ENCODE measurements at regions not wholly inside any gene's neighbourhood (a gene's known extent, or its start where the extent isn't known, plus 50 kb on each side); places are given as distances from the start of the nearest gene placed in this dataset.
A peak's percentile ranks its signal among the peaks of the same experiment; 100 is the strongest.

DNA sequence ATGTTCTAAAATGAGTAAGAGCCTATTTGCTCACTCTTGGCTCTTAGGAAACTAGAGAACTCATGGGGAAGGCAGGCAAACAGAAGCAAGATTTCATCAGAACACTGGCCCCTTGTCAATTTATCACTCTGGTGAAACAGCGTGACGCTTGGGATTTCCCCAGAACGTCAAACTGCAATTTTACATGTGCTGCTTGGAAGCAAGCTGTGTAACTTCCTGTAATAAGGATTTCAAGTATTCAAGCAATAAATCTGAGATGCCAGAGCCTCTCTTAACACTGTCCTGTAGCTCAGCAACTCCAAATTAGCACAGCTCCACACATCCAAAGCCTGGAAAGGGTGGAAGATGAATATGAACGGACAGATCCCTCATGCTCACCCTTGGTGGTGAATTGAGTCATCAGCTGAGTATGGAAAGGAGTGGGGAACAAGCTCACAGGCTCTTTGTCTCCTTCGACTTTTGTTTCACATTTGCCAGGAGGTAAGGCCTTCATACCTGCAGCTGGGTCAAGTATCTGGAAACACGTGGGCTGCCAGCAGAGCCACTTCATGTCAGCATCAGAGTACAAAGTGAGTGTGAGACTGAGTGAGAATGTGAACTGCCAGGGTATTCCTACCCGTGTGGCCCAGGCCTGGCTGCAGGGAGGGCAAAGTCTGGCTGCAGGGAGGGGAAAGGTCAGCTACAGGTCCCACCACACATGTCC lies 140.4 kb upstream of the NAMPT start:
- Histone ChIP-seq H4K20me1 (ENCODE audit: control insufficient read depth, insufficient read depth, low read length, poor library complexity, severe bottlenecking) (no peaks in the 10 kb centered on the region), H3K4me1 (ENCODE audit: control insufficient read depth in 2 of 2, insufficient read depth in 2 of 2, low read length in 2 of 2) (peaks cover 13 to 14% of the 10 kb centered on the region in 2 donors), H3K36me3 (replicated peaks in 1 of 2; ENCODE audit: control extremely low read depth in 1 of 2, control insufficient read depth in 1 of 2, extremely low read depth in 1 of 2, insufficient read depth in 2 of 2, low read length in 1 of 2) (no peaks in the 10 kb centered on the region), H3K79me2 (ENCODE audit: control insufficient read depth, insufficient read depth, low read length) (no peaks in the 10 kb centered on the region), H3K9ac (ENCODE audit: low read length) (peak overlapping the region; percentile 22), H2AFZ (ENCODE audit: insufficient read depth, low read depth, low read length, poor library complexity, severe bottlenecking) (peak overlapping the region; percentile 63), H3K9me3 (ENCODE audit: control extremely low read depth in 1 of 3, control insufficient read depth in 2 of 3, insufficient read depth in 1 of 3, low read length in 2 of 3) (no peaks in the 10 kb centered on the region), H3K27me3 (replicated peaks in 1 of 4; ENCODE audit: control extremely low read depth in 1 of 4, control insufficient read depth in 3 of 4, insufficient read depth in 4 of 4, low read length in 3 of 4) (no peaks in the 10 kb centered on the region), H3K27ac (ENCODE audit: low read length in 2 of 2) (peak overlapping the region in 1 of 2 donors; percentile 29), H3K4me2 (replicated peaks; ENCODE audit: low read depth, low read length, poor library complexity, severe bottlenecking) (peak overlapping the region; percentile 51), H3K4me3 (ENCODE audit: control extremely low read depth in 1 of 5, extremely low read depth in 1 of 5, insufficient read depth in 1 of 5, low read depth in 2 of 5, low read length in 4 of 5) (peak overlapping the region in 2 of 5 experiments; percentile 5 to 34)
- Mint-ChIP-seq H3K27ac (peak overlapping the region; percentile 39), H3K4me3 (peak overlapping the region; percentile 57), H3K9me3 (ENCODE audit: insufficient read depth) (no peaks in the 10 kb centered on the region), H3K27me3 (no peaks in the 10 kb centered on the region), H3K4me1 (peaks cover 14% of the 10 kb centered on the region)
- 41% methylated on average over 4 of the region's 7 CpGs for WGBS (ENCODE audit: insufficient coverage)
- CTCF ChIA-PET, result interaction anchor here (0.5 to 1.3 kb wide), 2 partner anchors 37 to 260 kb away, joined by 4 to 5 read pairs; no protein-coding TSS in a partner anchor
- peak; percentile 81 for ATAC-seq (ENCODE audit: low read depth)
- intact Hi-C loops (cut with micrococcal nuclease), result no loop called here
- TF ChIP-seq EZH2 (IDR thresholded peaks at IDR 0.05; ENCODE audit: borderline replicate concordance, insufficient read depth, low read depth, low read length, poor library complexity, severe bottlenecking), result no peak
- TF ChIP-seq, protein P1, sequence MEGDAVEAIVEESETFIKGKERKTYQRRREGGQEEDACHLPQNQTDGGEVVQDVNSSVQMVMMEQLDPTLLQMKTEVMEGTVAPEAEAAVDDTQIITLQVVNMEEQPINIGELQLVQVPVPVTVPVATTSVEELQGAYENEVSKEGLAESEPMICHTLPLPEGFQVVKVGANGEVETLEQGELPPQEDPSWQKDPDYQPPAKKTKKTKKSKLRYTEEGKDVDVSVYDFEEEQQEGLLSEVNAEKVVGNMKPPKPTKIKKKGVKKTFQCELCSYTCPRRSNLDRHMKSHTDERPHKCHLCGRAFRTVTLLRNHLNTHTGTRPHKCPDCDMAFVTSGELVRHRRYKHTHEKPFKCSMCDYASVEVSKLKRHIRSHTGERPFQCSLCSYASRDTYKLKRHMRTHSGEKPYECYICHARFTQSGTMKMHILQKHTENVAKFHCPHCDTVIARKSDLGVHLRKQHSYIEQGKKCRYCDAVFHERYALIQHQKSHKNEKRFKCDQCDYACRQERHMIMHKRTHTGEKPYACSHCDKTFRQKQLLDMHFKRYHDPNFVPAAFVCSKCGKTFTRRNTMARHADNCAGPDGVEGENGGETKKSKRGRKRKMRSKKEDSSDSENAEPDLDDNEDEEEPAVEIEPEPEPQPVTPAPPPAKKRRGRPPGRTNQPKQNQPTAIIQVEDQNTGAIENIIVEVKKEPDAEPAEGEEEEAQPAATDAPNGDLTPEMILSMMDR (IDR thresholded peaks at IDR 0.05), result no peak
- peak; percentile 79 for DNase-seq
- POLR2A ChIA-PET, result no interaction called here

DNA sequence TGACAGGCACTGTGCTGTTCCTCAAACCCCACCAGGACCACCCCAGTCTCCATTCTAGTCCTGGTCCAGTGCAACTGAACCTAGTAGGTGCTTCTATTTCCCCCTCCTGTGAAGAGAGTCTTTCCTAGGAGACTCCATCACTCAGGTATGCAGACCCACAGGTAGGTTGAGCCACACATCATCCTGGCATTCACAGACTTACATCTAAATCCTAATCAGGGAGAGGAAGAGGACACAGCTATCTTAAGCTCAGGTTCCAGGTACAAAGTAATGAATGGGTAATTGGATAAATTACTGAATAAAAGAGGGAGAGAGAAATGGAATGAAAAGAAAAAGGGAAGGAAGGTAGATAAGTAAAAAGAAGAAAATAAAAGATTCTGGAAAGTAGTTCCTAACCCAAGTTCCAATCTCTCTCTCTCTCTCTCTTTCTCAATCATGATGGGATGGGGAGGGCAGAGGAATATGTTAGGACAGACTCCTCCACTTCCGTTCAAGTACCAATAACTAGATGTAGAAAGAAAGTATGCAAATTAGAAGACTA lies 139.8 kb upstream of the NAMPT start:
- no peak overlapping the region for H3K27ac ChIP-seq (ENCODE audit: low read length in 2 of 2)
- peak overlapping the region; percentile 39 for H3K27ac Mint-ChIP-seq
- H3K4me2 ChIP-seq (replicated peaks; ENCODE audit: low read depth, low read length, poor library complexity, severe bottlenecking), result peak overlapping the region; percentile 51
- H3K9ac ChIP-seq (ENCODE audit: low read length), result peak overlapping the region; percentile 22
- CTCF ChIA-PET, result interaction anchor here (1.3 kb wide), 1 partner anchor 38 kb away, joined by 5 read pairs; no protein-coding TSS in a partner anchor
- peak overlapping the region in 1 of 5 experiments; percentile 5 for H3K4me3 ChIP-seq (ENCODE audit: control extremely low read depth in 1 of 5, extremely low read depth in 1 of 5, insufficient read depth in 1 of 5, low read depth in 2 of 5, low read length in 4 of 5)
- peaks cover 4% of the 10 kb centered on the region for H3K27me3 Mint-ChIP-seq
- no CpG with 5 or more reads among the region's 1 CpG for WGBS (ENCODE audit: insufficient coverage)
- no peaks in the 10 kb centered on the region for H3K79me2 ChIP-seq (ENCODE audit: control insufficient read depth, insufficient read depth, low read length)
- no peaks in the 10 kb centered on the region for H3K9me3 Mint-ChIP-seq (ENCODE audit: insufficient read depth)
- H3K4me3 Mint-ChIP-seq, result peak overlapping the region; percentile 57
- H3K36me3 ChIP-seq (replicated peaks in 1 of 2; ENCODE audit: control extremely low read depth in 1 of 2, control insufficient read depth in 1 of 2, extremely low read depth in 1 of 2, insufficient read depth in 2 of 2, low read length in 1 of 2), result no peaks in the 10 kb centered on the region
- H4K20me1 ChIP-seq (ENCODE audit: control insufficient read depth, insufficient read depth, low read length, poor library complexity, severe bottlenecking), result no peaks in the 10 kb centered on the region
- DNase-seq (no peak), ATAC-seq (ENCODE audit: low read depth) (no peak)
- POLR2A ChIA-PET, result no interaction called here
- no peaks in the 10 kb centered on the region for H3K9me3 ChIP-seq (ENCODE audit: control extremely low read depth in 1 of 3, control insufficient read depth in 2 of 3, insufficient read depth in 1 of 3, low read length in 2 of 3)
- no peak for TF ChIP-seq EZH2 (IDR thresholded peaks at IDR 0.05; ENCODE audit: borderline replicate concordance, insufficient read depth, low read depth, low read length, poor library complexity, severe bottlenecking)
- TF ChIP-seq, protein P1 (IDR thresholded peaks at IDR 0.05), result no peak
- H3K27me3 ChIP-seq (replicated peaks in 1 of 4; ENCODE audit: control extremely low read depth in 1 of 4, control insufficient read depth in 3 of 4, insufficient read depth in 4 of 4, low read length in 3 of 4), result no peaks in the 10 kb centered on the region
- H2AFZ ChIP-seq (ENCODE audit: insufficient read depth, low read depth, low read length, poor library complexity, severe bottlenecking), result peak overlapping the region; percentile 63
- H3K4me1 ChIP-seq (ENCODE audit: control insufficient read depth in 2 of 2, insufficient read depth in 2 of 2, low read length in 2 of 2), result peaks cover 13 to 14% of the 10 kb centered on the region in 2 donors
- peaks cover 14% of the 10 kb centered on the region for H3K4me1 Mint-ChIP-seq
- intact Hi-C loops (cut with micrococcal nuclease), result no loop called here
